A549 (cell line): ENCODE measurements at regions not wholly inside any gene's neighbourhood (a gene's known extent, or its start where the extent isn't known, plus 50 kb on each side); places are given as distances from the start of the nearest gene placed in this dataset.

Experiments
- ATAC-seq, 2 experiments: fragments of 200-7000 bp in 1 of 2; fragments of >200 bp in 1 of 2; cut with Nextera tagmentation in 1 of 2; cut with Tn5 transposase in 1 of 2; 3 replicates each; pipeline versions ENCODE4 v1.8.0 to v1.9.1; 2018 to 2020; ENCODE audit warnings: mild to moderate bottlenecking in 1 of 2, moderate library complexity in 1 of 2
- CTCF ChIA-PET: fragments of 300-600 bp; sonication (Branson Sonifier 250); formaldehyde crosslinking; extraction: SDS; loops from one replicate; lab custom pipeline; 2021; ENCODE audit warnings: antibody characterized with exemption, inconsistent platforms; lab: Yijun Ruan, JAX
- POLR2A ChIA-PET: fragments of 350-600 bp; formaldehyde crosslinking; extraction: SDS; loops from one replicate; lab custom pipeline; 2021; ENCODE audit warnings: antibody characterized with exemption, inconsistent platforms; lab: Yijun Ruan, JAX
- DNase-seq, 2 experiments: peaks; one replicate each; pipeline versions ENCODE4 v3.0.0 to v3.0.0-alpha.2; 2011 to 2016; ENCODE audit warnings: low read depth in 1 of 2, low spot score in 1 of 2
- FAIRE-seq: peaks from 2 replicates; lab custom pipeline; 2011; peaks lifted over from hg19 to GRCh38; lab: Jason Lieb, UNC
- H3K27ac ChIP-seq, 2 experiments: fragments of >200 bp; sonication (Bioruptor Twin); formaldehyde crosslinking; 3 replicates each; pipeline ENCODE4 v1.5.1; 2016 to 2017
- H3K4me1 ChIP-seq: fragments of >200 bp; sonication (Bioruptor Twin); formaldehyde crosslinking; 3 replicates; pipeline ENCODE4 v1.6.1; 2016
- H3K4me2 ChIP-seq: fragments of >200 bp; sonication (Bioruptor Twin); formaldehyde crosslinking; 3 replicates; pipeline ENCODE4 v1.6.1; 2016
- H3K4me3 ChIP-seq: fragments of >200 bp; sonication (Bioruptor Twin); formaldehyde crosslinking; 3 replicates; pipeline ENCODE4 v1.5.1; 2016
- H3K9me3 ChIP-seq: fragments of >200 bp; sonication (Bioruptor Twin); formaldehyde crosslinking; 3 replicates; pipeline ENCODE4 v1.6.1; 2016
- BCL3 ChIP-seq: fragments of >200 bp; sonication (Bioruptor Twin); formaldehyde crosslinking; IDR thresholded peaks from 3 replicates; pipeline ENCODE4 v1.6.1; 2016
- BHLHE40 ChIP-seq: IDR thresholded peaks from 2 replicates; pipeline ENCODE4 v1.6.1; 2012; ENCODE audit warnings: low read depth, low read length, inconsistent platforms
- CBX8 ChIP-seq: fragments of 200-600 bp; sonication (generic); IDR thresholded peaks from 2 replicates; pipeline ENCODE4 v1.6.1; 2016
- CHD2 ChIP-seq: fragments of 150-350 bp; IDR thresholded peaks from 2 replicates; pipeline ENCODE4 v1.6.1; 2014; ENCODE audit warnings: low read length; ENCODE audit not compliant: partially characterized antibody
- CHD4 ChIP-seq: fragments of 200-600 bp; sonication (generic); IDR thresholded peaks from 2 replicates; pipeline ENCODE4 v1.6.1; 2016; ENCODE audit warnings: antibody characterized with exemption, mild to moderate bottlenecking, borderline replicate concordance
- EP300 ChIP-seq, 2 experiments: fragments of >200 bp; sonication (Bioruptor Twin); formaldehyde crosslinking; IDR thresholded peaks; 2 replicates in 1 of 2; 3 replicates in 1 of 2; pipeline ENCODE4 v1.6.1; 2016 to 2017
- FOXS1 ChIP-seq: fragments of 250-450 bp; sonication (Bioruptor Pico); IDR thresholded peaks from 2 replicates; pipeline ENCODE4 v1.5.0; 2020; ENCODE audit warnings: mild to moderate bottlenecking, moderate library complexity
- HDAC2 ChIP-seq: fragments of 200-600 bp; sonication (generic); IDR thresholded peaks from 2 replicates; pipeline ENCODE4 v1.6.1; 2016
- HEYL ChIP-seq: fragments of 250-450 bp; sonication (Bioruptor Pico); IDR thresholded peaks from 2 replicates; pipeline ENCODE4 v1.8.0; 2021; ENCODE audit warnings: mild to moderate bottlenecking, moderate library complexity
- HOXA7 ChIP-seq: fragments of 250-450 bp; sonication (Bioruptor Pico); IDR thresholded peaks from 2 replicates; pipeline ENCODE4 v1.5.0; 2020; ENCODE audit warnings: mild to moderate bottlenecking, moderate library complexity
- HOXB13 ChIP-seq: fragments of 250-450 bp; sonication (Bioruptor Pico); IDR thresholded peaks from 2 replicates; pipeline ENCODE4 v1.5.0; 2020; ENCODE audit warnings: low read depth, mild to moderate bottlenecking, moderate library complexity
- JUN ChIP-seq, 2 experiments: fragments of >200 bp; sonication (Bioruptor Twin); formaldehyde crosslinking; IDR thresholded peaks; 2 replicates in 1 of 2; 3 replicates in 1 of 2; pipeline ENCODE4 v1.6.1; 2016 to 2017
- JUNB ChIP-seq: fragments of >200 bp; sonication (Bioruptor Twin); formaldehyde crosslinking; IDR thresholded peaks from 2 replicates; pipeline ENCODE4 v1.6.1; 2016
- KDM1A ChIP-seq: fragments of 200-600 bp; sonication (generic); IDR thresholded peaks from 2 replicates; pipeline ENCODE4 v1.6.1; 2016; ENCODE audit warnings: low read depth, mild to moderate bottlenecking
- MAFK ChIP-seq: fragments of 450-650 bp; IDR thresholded peaks from 2 replicates; pipeline ENCODE4 v1.6.1; 2014; ENCODE audit not compliant: partially characterized antibody
- MYC ChIP-seq: IDR thresholded peaks from 2 replicates; pipeline ENCODE4 v1.6.1; 2012; ENCODE audit warnings: mild to moderate bottlenecking, inconsistent platforms, low read length, improper control_type of control experiment, borderline replicate concordance
- NPAS2 ChIP-seq: fragments of 250-450 bp; sonication (Bioruptor Pico); IDR thresholded peaks from 2 replicates; pipeline ENCODE4 v1.8.0; 2022; ENCODE audit warnings: mild to moderate bottlenecking, moderate library complexity, borderline replicate concordance
- NR3C1 ChIP-seq: fragments of >200 bp; sonication (Bioruptor Twin); formaldehyde crosslinking; IDR thresholded peaks from 3 replicates; pipeline ENCODE4 v1.6.1; 2017
- RARB ChIP-seq: fragments of 250-450 bp; sonication (Bioruptor Pico); IDR thresholded peaks from 2 replicates; pipeline ENCODE4 v1.8.0; 2021; ENCODE audit warnings: mild to moderate bottlenecking, moderate library complexity
- REST ChIP-seq: fragments of 200-600 bp; sonication (generic); IDR thresholded peaks from 2 replicates; pipeline ENCODE4 v1.6.1; 2016; ENCODE audit warnings: antibody characterized with exemption, mild to moderate bottlenecking, moderate library complexity
- TFCP2L1 ChIP-seq: fragments of 250-450 bp; sonication (Bioruptor Pico); IDR thresholded peaks from 2 replicates; pipeline ENCODE4 v1.5.0; 2021; ENCODE audit warnings: mild to moderate bottlenecking
- ZC3H11A ChIP-seq: fragments of 450-650 bp; IDR thresholded peaks from 2 replicates; pipeline ENCODE4 v1.6.1; 2014; ENCODE audit warnings: antibody characterized with exemption, mild to moderate bottlenecking
- ZNF302 ChIP-seq: fragments of 250-450 bp; sonication (Bioruptor Pico); IDR thresholded peaks from 2 replicates; pipeline ENCODE4 v1.9.0; 2021; ENCODE audit warnings: inconsistent platforms, mild to moderate bottlenecking, moderate library complexity
- ZSCAN20 ChIP-seq: fragments of 250-450 bp; sonication (Bioruptor Pico); IDR thresholded peaks from 2 replicates; pipeline ENCODE4 v1.8.0; 2022; ENCODE audit warnings: mild to moderate bottlenecking, moderate library complexity
- WGBS: methylation state at CpG from one replicate; pipeline ENCODE4 v1.1.6; 2017; ENCODE audit errors: missing lambda C conversion rate; 5-methylcytosine and 5-hydroxymethylcytosine counted together
- TF ChIP-seq, protein P1 (sequence below): IDR thresholded peaks from 2 replicates; pipeline ENCODE4 v1.6.1; 2012; ENCODE audit warnings: low read depth, borderline replicate concordance
- TF ChIP-seq, protein P2 (sequence below): fragments of 150-350 bp; IDR thresholded peaks from 2 replicates; pipeline ENCODE4 v1.6.1; 2014; ENCODE audit warnings: low read depth, mild to moderate bottlenecking, low read length
- TF ChIP-seq, protein P3 (sequence below): IDR thresholded peaks from 2 replicates; pipeline ENCODE4 v1.6.1; 2012

GRCh38 chr13:65454403-65454802 lies 1775.7 kb downstream of the PCDH9 start:
- FAIRE-seq (no peak), ATAC-seq (no peak), DNase-seq (no peak)
- POLR2A ChIA-PET, result no interaction called here
- Histone ChIP-seq H3K4me1 (no peaks in the 10 kb centered on the region), H3K27ac (no peak overlapping the region), H3K4me3 (no peak overlapping the region), H3K4me2 (no peak overlapping the region), H3K9me3 (no peaks in the 10 kb centered on the region)
- TF ChIP-seq EP300 (IDR thresholded peaks at IDR 0.05), result no peak
- no peak for TF ChIP-seq NR3C1
- TF ChIP-seq HOXA7 (CRISPR knock-in tag), result no peak
- TF ChIP-seq, protein P1, sequence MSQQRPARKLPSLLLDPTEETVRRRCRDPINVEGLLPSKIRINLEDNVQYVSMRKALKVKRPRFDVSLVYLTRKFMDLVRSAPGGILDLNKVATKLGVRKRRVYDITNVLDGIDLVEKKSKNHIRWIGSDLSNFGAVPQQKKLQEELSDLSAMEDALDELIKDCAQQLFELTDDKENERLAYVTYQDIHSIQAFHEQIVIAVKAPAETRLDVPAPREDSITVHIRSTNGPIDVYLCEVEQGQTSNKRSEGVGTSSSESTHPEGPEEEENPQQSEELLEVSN, result no peak
- TF ChIP-seq ZC3H11A, result no peak
- TF ChIP-seq, protein P2, sequence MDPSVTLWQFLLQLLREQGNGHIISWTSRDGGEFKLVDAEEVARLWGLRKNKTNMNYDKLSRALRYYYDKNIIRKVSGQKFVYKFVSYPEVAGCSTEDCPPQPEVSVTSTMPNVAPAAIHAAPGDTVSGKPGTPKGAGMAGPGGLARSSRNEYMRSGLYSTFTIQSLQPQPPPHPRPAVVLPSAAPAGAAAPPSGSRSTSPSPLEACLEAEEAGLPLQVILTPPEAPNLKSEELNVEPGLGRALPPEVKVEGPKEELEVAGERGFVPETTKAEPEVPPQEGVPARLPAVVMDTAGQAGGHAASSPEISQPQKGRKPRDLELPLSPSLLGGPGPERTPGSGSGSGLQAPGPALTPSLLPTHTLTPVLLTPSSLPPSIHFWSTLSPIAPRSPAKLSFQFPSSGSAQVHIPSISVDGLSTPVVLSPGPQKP, result no peak
- TF ChIP-seq, protein P3, sequence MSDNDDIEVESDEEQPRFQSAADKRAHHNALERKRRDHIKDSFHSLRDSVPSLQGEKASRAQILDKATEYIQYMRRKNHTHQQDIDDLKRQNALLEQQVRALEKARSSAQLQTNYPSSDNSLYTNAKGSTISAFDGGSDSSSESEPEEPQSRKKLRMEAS, result no peak
- TF ChIP-seq MYC, result no peak
- no peak for TF ChIP-seq TFCP2L1 (CRISPR knock-in tag)
- no peak for TF ChIP-seq KDM1A
- TF ChIP-seq JUN (IDR thresholded peaks at IDR 0.05), result no peak
- no peak for TF ChIP-seq CHD2
- TF ChIP-seq RARB (CRISPR knock-in tag), result no peak
- no peak for TF ChIP-seq MAFK
- no peak for TF ChIP-seq ZNF302 (CRISPR knock-in tag)
- no peak for TF ChIP-seq BHLHE40
- no peak for TF ChIP-seq NPAS2
- TF ChIP-seq JUNB, result no peak
- 63% methylated on average over 4 of the region's 4 CpGs for WGBS
- CTCF ChIA-PET, result no interaction called here

DNA sequence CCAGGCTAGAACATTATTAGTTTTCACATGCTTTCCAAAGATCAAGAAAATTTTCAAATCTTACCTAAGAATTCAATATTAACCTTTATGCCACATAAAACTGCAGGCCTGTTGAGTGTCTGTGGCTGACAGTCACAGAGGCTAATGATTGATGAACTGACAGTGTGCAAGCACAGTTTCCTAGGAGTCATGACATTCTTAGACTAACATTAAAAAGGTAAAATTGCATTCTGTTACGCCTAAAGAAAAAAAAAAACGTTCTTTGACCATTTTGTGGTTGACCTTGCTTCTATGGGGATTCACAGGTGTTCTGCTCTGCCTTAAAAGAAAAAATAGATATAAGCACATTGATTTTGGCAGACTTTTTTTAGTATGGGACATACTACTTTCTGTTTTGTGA lies 1776.2 kb downstream of the PCDH9 start:
- ATAC-seq (no peak), DNase-seq (no peak), FAIRE-seq (no peak)
- Histone ChIP-seq H3K4me1 (no peaks in the 10 kb centered on the region), H3K4me3 (no peak overlapping the region), H3K27ac (no peak overlapping the region), H3K9me3 (no peaks in the 10 kb centered on the region), H3K4me2 (no peak overlapping the region)
- WGBS, result 15% methylated on average over 2 of the region's 2 CpGs
- POLR2A ChIA-PET, result no interaction called here
- TF ChIP-seq BCL3 (no peak), CHD4 (no peak), HDAC2 (no peak), ZSCAN20 (no peak), JUN (IDR thresholded peaks at IDR 0.05) (no peak), HOXB13 (CRISPR knock-in tag) (no peak)
- CTCF ChIA-PET, result no interaction called here

GRCh38 chr13:65445340-65445739 lies 1784.8 kb downstream of the PCDH9 start:
- H3K27ac ChIP-seq, result no peak overlapping the region
- no peak overlapping the region for H3K4me2 ChIP-seq
- H3K4me1 ChIP-seq, result no peaks in the 10 kb centered on the region
- CTCF ChIA-PET, result no interaction called here
- no peak overlapping the region for H3K4me3 ChIP-seq
- ATAC-seq, result no peak
- no peaks in the 10 kb centered on the region for H3K9me3 ChIP-seq
- no peak for TF ChIP-seq REST
- no peak for TF ChIP-seq HEYL (CRISPR knock-in tag)
- no peak for TF ChIP-seq CBX8
- no peak for TF ChIP-seq HDAC2
- no peak for TF ChIP-seq FOXS1
- POLR2A ChIA-PET, result no interaction called here
- no peak for FAIRE-seq
- DNase-seq, result no peak
